MV-4-11 (cell line): ENCODE measurements at regions not wholly inside any gene's neighbourhood (a gene's known extent, or its start where the extent isn't known, plus 50 kb on each side); places are given as distances from the start of the nearest gene placed in this dataset.
A peak's percentile ranks its signal among the peaks of the same experiment; 100 is the strongest.
"Not testable (repeated sequence)": the region's sequence is repeated elsewhere in the genome, so short reads cannot be mapped to it uniquely, and the experiment has no call there.

Source experiments
- DNase-seq: peaks from one replicate; lab custom pipeline; 2025; lab: John Stamatoyannopoulos, UW

DNA sequence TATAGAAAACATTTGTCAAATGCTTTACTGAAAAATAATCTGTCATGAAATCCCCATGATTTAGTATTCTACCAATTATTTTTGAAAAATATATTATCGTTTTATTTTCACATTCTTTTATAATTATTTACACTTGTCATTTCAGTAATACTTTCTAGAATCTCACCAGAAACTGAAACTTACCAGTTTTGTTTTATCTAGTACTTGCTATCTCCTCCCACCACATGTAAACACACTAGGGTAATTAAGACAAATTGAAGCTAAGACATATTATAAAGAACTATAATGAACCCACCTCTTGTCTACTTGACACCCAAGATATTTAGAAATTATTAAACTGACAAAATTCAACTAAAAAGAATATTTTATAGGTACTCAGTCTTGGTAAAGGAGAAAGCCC is 51.5 kb upstream of the GRM3 start:
- no peak for DNase-seq

DNA sequence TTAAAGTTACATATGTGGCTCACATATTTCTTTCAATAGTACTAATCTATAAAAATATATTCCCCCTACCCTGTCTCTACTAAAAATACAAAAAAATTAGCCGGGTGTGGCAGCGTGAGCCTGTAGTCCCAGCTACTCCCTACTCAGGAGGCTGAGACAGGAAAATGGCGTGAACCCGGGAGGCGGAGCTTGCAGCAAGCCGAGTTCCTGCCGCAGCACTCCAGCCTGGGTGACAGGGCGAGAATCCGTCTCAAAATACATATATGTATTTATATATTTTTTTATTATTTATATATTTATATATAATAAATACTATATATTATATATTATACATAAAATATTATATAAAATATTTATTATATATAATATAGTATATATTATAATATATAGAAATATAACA is 69.7 kb upstream of the GRM3 start:
- DNase-seq, result no peak

DNA sequence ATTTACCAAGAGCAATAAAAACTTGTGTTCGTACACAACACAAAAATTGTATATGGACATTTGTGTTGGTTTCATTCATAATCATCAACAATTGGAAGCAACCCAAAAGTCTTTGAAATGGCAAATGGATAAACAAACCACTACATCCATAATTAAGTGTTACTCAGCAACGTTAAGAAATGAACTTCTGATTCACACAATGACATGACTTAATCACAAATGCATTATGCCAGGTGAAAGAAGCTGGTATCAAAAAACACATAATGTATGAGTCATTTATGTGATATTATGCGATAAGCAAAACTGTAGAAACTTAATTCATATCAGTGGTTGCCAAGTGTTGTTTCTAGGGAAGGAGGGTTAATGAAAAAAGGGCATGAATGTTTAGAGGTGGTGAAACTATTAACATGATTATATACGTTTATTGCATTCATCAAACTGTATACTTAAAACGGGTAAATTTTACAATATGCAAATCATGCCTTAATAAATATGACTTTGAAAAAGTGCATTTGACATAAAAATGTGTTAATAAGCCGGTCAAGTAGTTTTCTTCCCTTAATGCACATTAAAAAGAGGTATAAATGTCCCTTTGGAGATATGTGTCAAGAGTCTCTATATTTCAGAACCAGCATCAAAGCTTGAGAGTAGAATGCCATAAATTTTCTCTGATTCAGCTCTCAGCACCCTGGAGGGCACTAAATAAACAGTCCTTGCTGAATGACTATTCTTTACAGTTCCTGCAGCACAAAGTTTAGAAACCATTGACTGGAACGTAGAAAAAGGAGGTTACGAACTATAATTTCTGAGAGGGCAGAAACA is 84.8 kb upstream of the GRM3 start:
- no peak for DNase-seq

DNA sequence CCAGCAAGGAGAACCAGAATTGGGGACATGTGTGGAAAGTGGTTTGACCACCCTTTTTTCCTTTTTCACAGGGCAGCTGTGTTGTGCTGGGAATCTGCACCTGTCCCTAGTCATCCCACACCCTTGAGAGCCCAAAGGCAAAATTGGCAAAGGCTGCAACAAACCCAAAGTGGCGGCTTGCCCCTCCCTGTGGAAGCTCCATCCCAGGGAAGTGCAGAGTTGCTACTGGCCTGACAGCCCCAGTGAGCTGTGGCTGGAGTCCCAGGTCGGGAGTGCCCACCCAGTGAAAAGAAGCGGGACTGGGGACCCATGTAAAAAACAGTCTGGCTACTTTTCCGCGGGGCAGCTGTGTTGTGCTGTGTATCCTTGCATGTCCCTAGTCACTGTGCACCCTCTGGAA is 109.1 kb upstream of the GRM3 start:
- no peak for DNase-seq

- no peak for DNase-seq
Observed at GRCh38 chr7:86504229-86504628, 139.5 kb upstream of the GRM3 start.

- no peak for DNase-seq
Observed at GRCh38 chr7:86499986-86500385, 143.7 kb upstream of the GRM3 start.

GRCh38 chr7:86485827-86486226 is 157.9 kb upstream of the GRM3 start:
- no peak for DNase-seq

- no peak for DNase-seq
Observed at GRCh38 chr7:86479144-86479543, 164.6 kb upstream of the GRM3 start.

GRCh38 chr7:86477343-86477935 is 166.3 kb upstream of the GRM3 start:
- DNase-seq, result no peak

- no peak for DNase-seq
Observed at GRCh38 chr7:86470763-86471162, 172.9 kb upstream of the GRM3 start.

- peak; percentile 60 for DNase-seq
Observed at GRCh38 chr7:86469680-86470295, 173.9 kb upstream of the GRM3 start.

- DNase-seq, result no peak
Observed at GRCh38 chr7:86454753-86455152, 189.0 kb upstream of the GRM3 start.

GRCh38 chr7:86453454-86453853 is 190.3 kb upstream of the GRM3 start:
- DNase-seq, result no peak

DNA sequence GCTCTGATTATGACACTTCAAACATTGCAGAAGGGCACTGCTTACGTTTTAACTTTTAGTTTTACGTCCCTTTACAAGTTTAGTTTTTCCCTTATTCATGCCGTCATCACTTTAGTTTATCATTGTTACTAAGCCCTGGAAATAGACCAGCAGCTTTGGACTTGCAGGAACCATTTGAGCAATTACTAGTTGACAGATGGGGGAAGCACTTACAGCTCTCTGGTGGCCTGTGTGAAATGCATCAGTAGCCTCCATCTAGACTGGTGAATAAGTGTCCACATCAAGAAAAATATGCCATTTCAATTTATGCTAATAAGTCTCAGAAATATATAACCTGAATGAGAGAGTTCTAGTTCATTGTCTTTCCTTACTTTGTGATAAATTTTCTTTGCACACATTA is 194.9 kb upstream of the GRM3 start:
- DNase-seq, result no peak

DNA sequence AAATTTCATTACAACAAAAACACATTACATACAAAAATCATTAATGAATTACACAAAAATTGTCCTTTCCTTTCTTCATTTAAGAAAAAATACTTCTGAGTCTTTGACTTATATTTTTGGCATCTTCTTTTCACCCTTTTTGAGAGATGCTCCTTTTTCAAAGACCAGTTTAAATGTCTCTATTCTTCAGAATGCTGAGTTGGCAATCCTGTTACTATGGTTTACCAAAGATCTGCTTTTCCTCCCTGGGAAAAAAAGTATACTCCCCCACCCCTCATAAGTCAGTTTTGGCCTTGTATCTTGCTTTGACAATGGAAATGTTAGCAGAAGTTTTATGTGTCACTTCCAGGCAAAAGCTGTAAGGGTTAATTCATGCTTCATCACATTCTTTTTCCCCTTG is 198.4 kb upstream of the GRM3 start:
- DNase-seq, result no peak

DNA sequence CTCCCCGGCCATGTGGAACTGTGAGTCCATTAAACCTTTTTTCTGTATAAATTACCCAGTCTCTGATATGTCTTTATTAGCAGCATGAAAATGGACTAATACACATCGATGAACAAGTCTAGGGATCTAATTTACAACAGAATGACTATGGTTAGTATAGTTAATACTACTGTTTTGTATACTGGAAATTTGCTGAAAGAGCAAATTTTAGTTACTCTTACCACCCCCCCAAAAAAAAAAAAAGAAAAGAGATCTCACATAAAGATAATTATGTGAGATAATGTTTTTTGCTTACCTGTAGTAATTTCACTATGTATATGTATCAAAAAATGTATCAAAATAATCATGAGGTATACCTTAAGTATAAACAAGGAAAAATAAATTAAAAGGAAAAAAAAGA is 199.5 kb upstream of the GRM3 start:
- DNase-seq, result no peak

DNA sequence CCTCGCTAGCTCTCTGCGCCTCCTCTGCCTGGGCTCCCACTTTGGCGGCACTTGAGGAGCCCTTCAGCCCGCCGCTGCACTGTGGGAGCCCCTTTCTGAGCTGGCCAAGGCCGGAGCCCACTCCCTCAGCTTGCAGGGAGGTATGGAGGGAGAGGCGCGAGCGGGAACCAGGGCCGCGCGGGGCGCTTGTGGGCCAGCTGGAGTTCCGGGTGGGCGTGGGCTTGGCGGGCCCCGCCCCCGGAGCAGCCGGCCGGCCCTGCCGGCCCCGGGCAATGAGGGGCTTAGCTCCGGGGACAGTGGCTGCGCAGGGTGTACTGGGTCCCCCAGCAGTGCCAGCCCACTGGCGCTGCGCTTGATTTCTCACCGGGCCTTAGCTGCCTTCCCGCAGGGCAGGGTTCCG is 203.3 kb upstream of the GRM3 start:
- not testable (repeated sequence) for DNase-seq

DNA sequence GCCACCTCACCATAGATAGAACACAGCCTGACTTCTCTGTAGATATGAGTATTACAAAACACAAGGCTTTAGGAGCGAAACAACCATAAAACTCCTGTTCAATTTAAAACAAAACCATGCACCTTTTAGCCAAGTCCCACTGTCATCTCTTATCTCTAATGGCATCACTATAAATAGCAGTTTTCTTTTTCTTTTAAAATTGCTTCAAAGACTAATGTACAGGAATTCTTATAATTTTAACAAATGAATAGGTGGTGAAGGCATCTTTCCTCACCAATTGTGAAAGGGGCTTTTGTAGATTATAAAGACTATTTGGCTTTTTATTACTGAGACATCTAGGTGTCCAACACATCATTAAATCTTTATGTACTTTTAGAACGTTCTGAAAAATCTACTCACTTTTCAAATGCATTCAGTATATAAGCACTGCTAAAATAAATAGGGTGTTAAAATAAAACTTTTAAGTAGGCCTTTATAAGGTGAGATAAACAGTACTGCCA is 205.7 kb upstream of the GRM3 start:
- no peak for DNase-seq

DNA sequence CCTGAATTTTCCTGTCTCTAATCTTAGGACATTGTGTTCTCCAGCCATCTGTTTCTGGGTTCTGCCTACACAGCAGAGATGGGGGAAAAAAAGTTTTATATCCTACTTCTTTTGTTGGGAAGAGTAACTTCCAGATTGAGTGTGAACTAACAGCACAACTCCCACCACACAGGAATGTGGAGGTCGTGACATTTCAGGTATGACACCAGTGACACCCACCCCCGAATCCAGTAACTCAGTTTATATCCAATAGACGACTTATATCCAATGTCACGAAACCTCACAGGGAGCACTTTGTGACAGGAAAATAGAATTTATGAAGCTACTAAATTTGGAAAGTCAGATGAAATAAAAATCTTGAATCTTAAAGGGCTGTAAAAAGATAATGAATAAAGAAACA is 211.9 kb upstream of the GRM3 start:
- no peak for DNase-seq

GRCh38 chr7:86411814-86412213 is 231.9 kb upstream of the GRM3 start:
- no peak for DNase-seq

DNA sequence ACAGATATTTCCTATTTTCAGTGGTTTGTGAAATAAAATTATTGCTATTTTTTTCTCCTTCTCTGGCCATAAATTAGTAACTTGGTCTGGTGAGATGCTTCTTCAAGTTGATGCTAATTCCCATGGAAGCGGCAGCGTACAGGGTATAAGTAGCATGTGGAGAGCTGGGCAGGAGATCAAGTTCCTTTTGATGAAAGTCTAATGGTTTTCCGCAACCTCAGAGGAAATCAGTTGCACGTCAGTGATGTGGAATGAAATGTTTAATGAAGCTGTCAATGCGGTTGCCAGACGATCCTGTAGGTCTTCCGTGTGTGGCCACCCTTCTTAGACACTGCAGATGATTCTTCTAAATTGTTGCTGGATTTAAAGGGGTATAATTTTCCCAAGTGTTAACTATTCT is 236.4 kb upstream of the GRM3 start:
- DNase-seq, result no peak

DNA sequence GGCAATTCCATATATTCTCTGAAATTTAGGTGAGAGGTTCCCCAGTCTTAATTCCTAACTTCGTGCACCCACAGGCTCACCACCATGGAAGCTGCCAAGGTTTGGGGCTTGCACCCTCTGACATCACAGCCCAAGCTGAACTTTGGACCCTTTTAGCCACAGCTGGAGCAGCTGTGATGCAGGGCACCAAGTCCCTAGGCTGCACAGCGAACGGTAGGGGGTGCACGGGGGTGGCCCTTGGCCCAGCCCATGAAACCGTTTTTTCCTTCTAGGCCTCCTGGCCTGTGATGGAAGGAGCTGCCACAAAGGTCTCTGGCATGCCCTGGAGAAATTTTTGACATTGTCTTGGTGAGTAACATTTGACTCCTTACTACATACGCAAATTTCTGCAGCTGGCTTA is 251.9 kb upstream of the GRM3 start:
- DNase-seq, result no peak

- not testable (repeated sequence) for DNase-seq
Observed at GRCh38 chr7:86375602-86376001, 268.1 kb upstream of the GRM3 start.
